Thyroid gland (tissue), 4 donors: ENCODE measurements at regions not wholly inside any gene's neighbourhood (a gene's known extent, or its start where the extent isn't known, plus 50 kb on each side); places are given as distances from the start of the nearest gene placed in this dataset.

Experiments used
- DNase-seq, 2 donors: peaks; one replicate each; pipeline ENCODE4 v3.0.0-alpha.2; 2019
- H3K27ac ChIP-seq, 3 donors: fragments of 200-600 bp; sonication (generic); 1 replicate in 2 of 3; 2 replicates in 1 of 3; pipeline ENCODE4 v1.5.1; 2016 to 2019; ENCODE audit warnings: mild to moderate bottlenecking in 1 of 3, moderate library complexity in 1 of 3
- H3K27me3 ChIP-seq: fragments of 200-600 bp; sonication (generic); one replicate; pipeline ENCODE4 v1.5.1; 2019
- H3K36me3 ChIP-seq, 2 donors: fragments of 200-600 bp; sonication (generic); one replicate each; pipeline ENCODE4 v1.5.1; 2016 to 2019
- H3K4me1 ChIP-seq, 2 donors: fragments of 200-600 bp; sonication (generic); one replicate each; pipeline ENCODE4 v1.5.1; 2017 to 2019
- H3K4me3 ChIP-seq, 3 donors: fragments of 200-600 bp; sonication (generic); replicated peaks in 1 of 3; 1 replicate in 2 of 3; 2 replicates in 1 of 3; pipeline ENCODE4 v1.5.1; 2016; ENCODE audit warnings: mild to moderate bottlenecking in 1 of 3
- H3K9me3 ChIP-seq: fragments of 200-600 bp; sonication (generic); one replicate; pipeline ENCODE4 v1.5.1; 2017
- POLR2A ChIP-seq, 2 donors: fragments of 450-650 bp; IDR thresholded peaks; one replicate each; pipeline ENCODE4 v1.6.1; 2017; ENCODE audit warnings: antibody characterized with exemption in 2 of 2, mild to moderate bottlenecking in 2 of 2, moderate library complexity in 1 of 2
- WGBS, 2 donors: methylation state at CpG; one replicate each; pipeline ENCODE4 v1.1.5; 2017; 5-methylcytosine and 5-hydroxymethylcytosine counted together
- intact Hi-C: fragments of 100-400 bp; cut with DNase I; formaldehyde crosslinking; loops from one replicate; pipeline ENCODE4 v1.15.1; 2023
- TF ChIP-seq, protein P1 (sequence below), 6 experiments: fragments of 200-600 bp in 3 of 6; fragments of 450-650 bp in 3 of 6; sonication (generic) in 3 of 6; IDR thresholded peaks; one replicate each; pipeline ENCODE4 v1.5.1; 2016 to 2019; ENCODE audit warnings: antibody characterized with exemption in 6 of 6, mild to moderate bottlenecking in 2 of 6, inconsistent platforms in 1 of 6, moderate library complexity in 1 of 6

DNA sequence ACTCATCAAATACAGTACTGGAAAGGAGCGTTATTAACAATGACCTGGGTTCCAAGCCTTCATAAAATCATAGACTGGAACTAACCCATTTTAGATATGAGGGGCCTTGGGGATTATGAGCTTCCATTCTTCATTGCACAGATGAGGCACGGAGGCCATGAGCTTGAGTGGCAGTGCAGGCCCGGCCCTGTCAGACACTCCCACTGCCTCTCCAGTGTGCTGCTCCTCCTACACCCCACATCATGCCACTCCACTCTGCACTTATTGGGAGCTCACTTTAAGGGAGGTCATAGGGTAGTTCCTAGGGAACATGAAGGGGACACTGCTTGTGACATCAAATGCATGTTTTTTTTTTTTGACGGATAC, 77.9 kb downstream of the TSN start:
- Histone ChIP-seq H3K27ac (no peak overlapping the region), H3K4me1 (no peaks in the 10 kb centered on the region), H3K27me3 (no peaks in the 10 kb centered on the region), H3K9me3 (no peaks in the 10 kb centered on the region), H3K4me3 (no peak overlapping the region), H3K36me3 (no peaks in the 10 kb centered on the region)
- no peak for DNase-seq
- WGBS, 2 donors, result 73 to 74% methylated on average over 3 to 4 of the region's 4 CpGs
- TF ChIP-seq, protein P1, sequence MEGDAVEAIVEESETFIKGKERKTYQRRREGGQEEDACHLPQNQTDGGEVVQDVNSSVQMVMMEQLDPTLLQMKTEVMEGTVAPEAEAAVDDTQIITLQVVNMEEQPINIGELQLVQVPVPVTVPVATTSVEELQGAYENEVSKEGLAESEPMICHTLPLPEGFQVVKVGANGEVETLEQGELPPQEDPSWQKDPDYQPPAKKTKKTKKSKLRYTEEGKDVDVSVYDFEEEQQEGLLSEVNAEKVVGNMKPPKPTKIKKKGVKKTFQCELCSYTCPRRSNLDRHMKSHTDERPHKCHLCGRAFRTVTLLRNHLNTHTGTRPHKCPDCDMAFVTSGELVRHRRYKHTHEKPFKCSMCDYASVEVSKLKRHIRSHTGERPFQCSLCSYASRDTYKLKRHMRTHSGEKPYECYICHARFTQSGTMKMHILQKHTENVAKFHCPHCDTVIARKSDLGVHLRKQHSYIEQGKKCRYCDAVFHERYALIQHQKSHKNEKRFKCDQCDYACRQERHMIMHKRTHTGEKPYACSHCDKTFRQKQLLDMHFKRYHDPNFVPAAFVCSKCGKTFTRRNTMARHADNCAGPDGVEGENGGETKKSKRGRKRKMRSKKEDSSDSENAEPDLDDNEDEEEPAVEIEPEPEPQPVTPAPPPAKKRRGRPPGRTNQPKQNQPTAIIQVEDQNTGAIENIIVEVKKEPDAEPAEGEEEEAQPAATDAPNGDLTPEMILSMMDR (IDR thresholded peaks at IDR 0.05), result no peak
- TF ChIP-seq POLR2A (IDR thresholded peaks at IDR 0.05), result no peak
- intact Hi-C loops, result no loop called here

DNA sequence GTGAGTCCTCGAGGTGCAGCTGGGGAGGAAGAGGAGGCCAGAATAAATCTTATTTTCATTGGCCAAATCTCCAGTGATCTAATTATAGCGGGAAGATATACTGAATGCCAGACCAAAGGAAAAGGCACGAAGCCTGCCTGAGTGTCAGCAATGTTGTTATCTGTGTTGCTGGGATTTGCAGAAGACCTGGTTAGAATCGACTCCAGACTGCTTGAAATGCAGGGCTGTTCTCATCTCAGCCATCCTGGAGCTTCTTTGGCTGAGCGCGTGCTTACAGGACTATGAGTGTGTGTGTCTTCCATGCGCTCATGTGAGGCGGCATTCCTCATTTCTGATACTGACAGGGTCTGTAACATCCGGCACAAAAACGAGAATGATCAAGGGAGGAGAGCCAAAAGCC, 81.2 kb downstream of the TSN start:
- H3K4me3 ChIP-seq, result no peak overlapping the region
- 66 to 70% methylated on average over 10 of the region's 10 CpGs for WGBS, 2 donors
- H3K4me1 ChIP-seq, result no peaks in the 10 kb centered on the region
- intact Hi-C loops, result no loop called here
- no peak overlapping the region for H3K27ac ChIP-seq
- no peaks in the 10 kb centered on the region for H3K27me3 ChIP-seq
- no peaks in the 10 kb centered on the region for H3K9me3 ChIP-seq
- no peaks in the 10 kb centered on the region for H3K36me3 ChIP-seq
- TF ChIP-seq, protein P1 (IDR thresholded peaks at IDR 0.05), result no peak
- no peak for TF ChIP-seq POLR2A (IDR thresholded peaks at IDR 0.05)
- DNase-seq, result no peak

DNA sequence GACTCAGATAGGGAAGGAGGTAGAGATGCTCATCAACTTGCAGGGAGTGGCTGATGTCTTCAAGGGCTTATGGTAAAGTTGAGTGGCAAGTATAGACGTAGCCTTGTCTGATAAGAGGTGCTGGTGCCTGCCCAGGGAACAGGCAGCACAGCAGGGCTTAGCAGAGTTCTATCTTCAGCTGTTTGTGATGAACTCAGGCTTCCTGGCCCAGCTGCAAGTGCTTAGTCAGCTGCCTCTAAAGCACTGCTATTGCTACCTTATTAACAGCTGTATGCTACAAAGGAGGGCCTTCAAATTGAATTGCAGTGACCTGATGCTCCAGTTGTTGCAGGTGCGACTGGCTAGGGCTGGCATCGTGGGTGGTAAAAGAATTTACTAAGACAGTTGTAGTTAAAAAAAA, 82.1 kb downstream of the TSN start:
- Histone ChIP-seq H3K27ac (no peak overlapping the region), H3K9me3 (no peaks in the 10 kb centered on the region), H3K4me1 (no peaks in the 10 kb centered on the region), H3K27me3 (no peaks in the 10 kb centered on the region), H3K36me3 (no peaks in the 10 kb centered on the region), H3K4me3 (no peak overlapping the region)
- intact Hi-C loops, result no loop called here
- no peak for DNase-seq
- TF ChIP-seq POLR2A (IDR thresholded peaks at IDR 0.05), result no peak
- TF ChIP-seq, protein P1 (IDR thresholded peaks at IDR 0.05), result no peak
- 86 to 89% methylated on average over 3 of the region's 3 CpGs for WGBS, 2 donors

DNA sequence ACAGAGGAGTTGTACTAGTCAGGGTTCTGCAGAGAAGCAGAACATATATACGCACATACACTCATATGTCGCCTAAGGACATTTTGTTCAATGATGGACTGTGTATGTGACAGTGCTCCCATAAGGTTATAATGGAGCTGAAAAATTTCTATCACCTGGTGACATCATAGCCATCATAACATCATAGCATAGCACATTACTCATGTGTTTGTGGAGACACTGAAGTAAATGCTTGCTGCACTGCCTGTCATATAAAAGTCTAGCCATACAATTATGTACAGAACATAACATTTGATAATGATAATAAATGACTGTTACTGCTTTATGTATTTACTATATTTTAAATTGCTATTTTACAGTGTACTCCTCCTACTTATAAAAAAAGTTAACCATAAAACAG, 83.1 kb downstream of the TSN start:
- Histone ChIP-seq H3K36me3 (no peaks in the 10 kb centered on the region), H3K4me1 (no peaks in the 10 kb centered on the region), H3K27me3 (no peaks in the 10 kb centered on the region), H3K9me3 (no peaks in the 10 kb centered on the region), H3K27ac (no peak overlapping the region), H3K4me3 (no peak overlapping the region)
- WGBS, 2 donors, result 98 to 100% methylated on average over 2 of the region's 2 CpGs
- no peak for TF ChIP-seq POLR2A (IDR thresholded peaks at IDR 0.05)
- TF ChIP-seq, protein P1 (IDR thresholded peaks at IDR 0.05), result no peak
- intact Hi-C loops, result no loop called here
- no peak for DNase-seq

DNA sequence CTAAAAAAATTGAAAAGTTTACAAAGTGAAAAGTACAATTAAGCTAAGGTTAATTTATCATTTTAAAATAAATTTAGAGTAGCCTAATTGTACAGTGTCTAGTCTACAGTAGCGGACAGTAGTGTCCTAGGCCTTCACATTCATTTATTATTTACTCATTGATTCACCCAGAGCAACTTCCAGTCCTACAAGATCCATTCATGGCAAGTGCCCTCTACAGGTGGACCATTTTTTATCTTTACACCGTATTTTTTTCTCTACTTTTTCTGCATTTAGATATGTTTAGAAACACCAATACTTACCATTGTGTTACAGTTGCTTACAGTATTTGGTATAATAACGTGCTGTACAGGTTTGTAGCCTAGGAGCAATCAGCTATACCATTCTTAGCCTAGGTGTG, 84.1 kb downstream of the TSN start:
- H3K27me3 ChIP-seq, result no peaks in the 10 kb centered on the region
- no peak overlapping the region for H3K27ac ChIP-seq
- DNase-seq, result no peak
- TF ChIP-seq POLR2A (IDR thresholded peaks at IDR 0.05), result no peak
- TF ChIP-seq, protein P1 (IDR thresholded peaks at IDR 0.05), result no peak
- H3K4me1 ChIP-seq, result no peaks in the 10 kb centered on the region
- intact Hi-C loops, result no loop called here
- H3K4me3 ChIP-seq, result no peak overlapping the region
- H3K36me3 ChIP-seq, result no peaks in the 10 kb centered on the region
- no peaks in the 10 kb centered on the region for H3K9me3 ChIP-seq
- 84 to 88% methylated on average over 3 of the region's 3 CpGs for WGBS, 2 donors
